RPMI7951 (cell line): ENCODE measurements at regions not wholly inside any gene's neighbourhood (a gene's known extent, or its start where the extent isn't known, plus 50 kb on each side); places are given as distances from the start of the nearest gene placed in this dataset.
A peak's percentile ranks its signal among the peaks of the same experiment; 100 is the strongest.
"Not testable (repeated sequence)": the region's sequence is repeated elsewhere in the genome, so short reads cannot be mapped to it uniquely, and the experiment has no call there.

Experiments
- DNase-seq: peaks from one replicate; pipeline ENCODE4 v3.0.0-alpha.2; 2012; ENCODE audit warnings: low read depth

DNA sequence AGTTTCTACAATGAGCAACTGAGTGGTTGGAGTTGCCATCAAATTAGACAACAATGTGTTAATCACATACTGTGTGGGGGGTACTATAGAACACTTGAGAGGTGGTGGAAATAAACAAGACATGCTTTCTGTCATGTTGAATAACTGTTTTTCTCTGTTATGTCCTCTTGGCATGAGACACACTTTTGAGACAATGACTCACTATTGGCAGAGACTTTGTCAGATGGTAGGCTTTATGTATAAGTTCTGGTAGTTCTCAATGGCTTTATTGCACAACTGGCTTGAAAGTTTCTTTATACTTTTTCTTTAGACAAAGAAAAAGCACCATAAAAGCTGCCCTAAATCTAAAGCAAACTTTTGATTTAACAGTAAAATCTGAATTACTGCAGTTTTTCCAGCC is 578.7 kb downstream of the ADCYAP1 start:
- DNase-seq, result peak; percentile 22

DNA sequence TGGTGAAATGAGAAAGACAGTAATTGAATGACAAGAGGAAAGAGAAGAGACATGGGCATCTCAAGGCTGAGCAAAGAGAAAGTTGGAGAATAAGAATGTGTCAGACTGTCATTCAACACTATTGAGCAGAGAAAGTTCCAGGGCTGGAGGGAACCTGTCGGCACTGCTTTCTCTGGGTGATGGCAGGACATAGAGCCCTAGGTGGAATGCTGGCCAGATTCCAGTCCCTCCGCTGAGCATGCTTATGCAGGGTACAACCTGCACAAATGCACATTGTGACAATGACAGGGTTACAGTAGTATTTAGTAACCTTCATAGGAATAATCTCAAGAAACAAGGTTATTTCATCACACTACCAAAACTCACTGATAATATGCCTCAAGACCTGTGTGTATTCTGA is 582.8 kb downstream of the ADCYAP1 start:
- DNase-seq, result no peak

DNA sequence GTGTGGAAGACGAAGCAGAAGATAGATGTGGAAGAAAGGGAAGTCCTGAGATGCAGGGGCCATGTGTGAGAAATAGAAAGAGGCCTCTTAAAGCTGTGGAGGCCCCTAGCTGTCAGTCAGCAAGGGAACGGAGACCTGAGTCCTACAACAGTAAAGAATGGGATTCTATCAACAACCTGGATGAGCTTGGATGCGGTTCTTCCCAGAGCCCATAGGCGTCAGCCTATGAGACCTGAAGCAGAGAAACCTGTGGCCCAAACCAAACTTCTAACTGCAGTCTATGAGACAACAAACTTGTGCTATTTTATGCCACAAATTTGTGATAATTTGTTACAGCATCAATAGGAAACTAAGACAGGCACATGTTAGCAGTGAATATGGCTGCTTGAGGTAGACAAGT is 583.7 kb downstream of the ADCYAP1 start:
- DNase-seq, result no peak

DNA sequence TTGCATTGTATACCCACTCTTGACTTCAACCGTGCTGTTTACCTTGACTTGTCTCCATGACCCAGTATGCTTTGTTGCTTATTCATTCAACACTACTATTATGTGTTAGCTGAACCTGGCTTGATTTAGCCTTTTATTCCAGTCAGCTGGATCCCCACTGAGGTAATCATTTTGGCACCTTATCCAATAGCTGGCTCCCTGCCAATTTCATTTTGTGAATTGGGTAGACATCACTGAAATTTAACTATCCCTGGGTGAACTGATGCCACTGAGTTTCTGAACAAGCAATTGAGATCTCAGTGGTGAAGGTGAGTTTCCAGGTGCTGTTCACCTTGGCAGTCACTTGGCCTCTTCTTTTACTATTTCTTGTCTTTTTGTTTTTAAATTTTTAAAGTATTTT is 584.3 kb downstream of the ADCYAP1 start:
- no peak for DNase-seq

DNA sequence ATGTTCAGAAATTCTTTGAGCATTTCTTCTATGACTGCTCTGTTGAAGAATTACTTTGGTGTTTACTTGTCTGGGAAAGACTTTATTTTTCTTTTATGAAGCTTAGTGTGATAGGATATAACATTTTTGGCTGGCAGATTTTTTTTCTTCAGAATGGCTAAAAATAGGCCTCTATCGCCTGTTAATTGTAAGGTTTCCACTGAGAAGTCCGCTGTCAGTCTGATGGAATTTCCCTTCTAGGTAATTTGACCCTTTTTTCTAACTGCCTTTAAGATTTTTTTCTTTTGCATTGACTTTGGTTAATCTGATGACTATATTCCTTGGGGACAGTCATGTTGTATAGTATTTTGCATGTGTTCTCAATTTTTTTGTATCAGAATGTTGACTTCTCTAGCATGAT is 590.7 kb downstream of the ADCYAP1 start:
- no peak for DNase-seq

DNA sequence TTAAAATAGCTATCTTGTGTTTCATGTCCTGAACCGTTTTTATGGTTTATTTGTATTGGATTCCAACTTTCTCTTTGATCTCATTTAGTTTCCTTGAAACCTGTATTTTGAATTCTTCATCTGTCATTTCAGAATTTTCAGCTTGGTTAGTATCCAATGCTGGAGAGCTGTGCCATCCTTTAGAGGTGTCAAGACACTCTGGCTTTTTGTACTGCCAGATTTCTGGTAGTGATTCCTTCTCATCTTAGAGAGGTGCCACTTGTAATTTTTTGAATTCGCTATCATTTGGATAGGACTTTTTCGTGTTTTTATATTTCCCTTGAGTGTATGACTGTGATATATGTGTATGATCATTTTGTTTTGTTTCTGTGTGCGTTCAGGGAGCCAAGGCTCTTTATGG is 591.4 kb downstream of the ADCYAP1 start:
- DNase-seq, result no peak

DNA sequence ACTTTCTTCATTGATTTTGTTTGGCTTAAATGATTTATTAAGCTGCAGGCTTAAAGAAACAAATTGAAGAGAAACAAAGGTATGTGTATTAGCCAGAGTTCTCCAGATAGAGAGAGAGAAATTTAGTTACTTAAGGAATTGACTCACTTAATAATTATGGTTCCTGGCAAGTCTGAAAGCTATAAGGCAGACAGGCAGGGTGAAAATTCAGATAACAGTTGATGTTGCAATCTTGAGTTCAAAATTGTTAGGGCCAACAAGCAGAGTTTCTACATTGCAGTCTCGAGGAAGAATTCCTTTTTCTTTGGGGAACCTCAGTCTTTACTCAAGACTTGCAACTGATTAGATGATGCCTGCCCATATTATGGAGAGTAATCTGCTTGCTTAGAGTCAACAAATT is 593.5 kb downstream of the ADCYAP1 start:
- no peak for DNase-seq

DNA sequence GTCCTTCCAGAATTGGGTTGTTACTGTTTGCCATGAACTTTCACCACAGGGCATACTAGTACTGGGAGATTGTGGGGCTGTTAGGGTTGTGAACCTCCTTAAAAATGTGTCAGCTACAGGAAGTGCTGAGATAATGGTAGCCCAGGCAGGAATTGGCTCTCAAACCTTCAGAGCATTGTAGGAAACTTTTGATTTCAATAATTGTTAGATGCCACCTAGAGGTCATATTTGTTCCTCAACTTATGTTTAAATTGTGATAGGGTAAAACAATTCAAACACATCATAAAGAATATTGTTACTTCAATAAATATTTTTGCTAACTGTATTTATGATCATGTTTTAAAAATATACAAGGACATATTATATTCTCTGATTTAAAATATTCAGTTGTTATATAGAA is 594.6 kb downstream of the ADCYAP1 start:
- DNase-seq, result peak; percentile 6

DNA sequence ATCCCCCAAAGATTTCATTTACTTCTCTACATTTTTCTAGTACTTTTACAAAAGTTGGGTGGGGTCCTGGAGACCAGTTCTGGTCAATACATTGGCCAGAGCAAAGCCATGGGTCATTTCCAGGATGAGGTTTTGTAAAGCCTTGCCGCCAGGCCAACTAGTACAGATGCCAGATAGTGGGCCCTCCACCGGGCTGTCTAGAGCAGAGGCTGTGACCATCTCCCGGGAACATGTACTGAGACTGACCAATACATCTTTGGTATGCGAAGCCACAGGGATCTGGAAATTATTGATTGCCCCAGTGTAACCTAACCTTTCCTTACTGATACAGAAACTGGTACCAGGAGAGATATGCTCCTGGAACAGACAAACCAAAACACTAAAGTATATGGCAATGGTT is 599.2 kb downstream of the ADCYAP1 start:
- no peak for DNase-seq

DNA sequence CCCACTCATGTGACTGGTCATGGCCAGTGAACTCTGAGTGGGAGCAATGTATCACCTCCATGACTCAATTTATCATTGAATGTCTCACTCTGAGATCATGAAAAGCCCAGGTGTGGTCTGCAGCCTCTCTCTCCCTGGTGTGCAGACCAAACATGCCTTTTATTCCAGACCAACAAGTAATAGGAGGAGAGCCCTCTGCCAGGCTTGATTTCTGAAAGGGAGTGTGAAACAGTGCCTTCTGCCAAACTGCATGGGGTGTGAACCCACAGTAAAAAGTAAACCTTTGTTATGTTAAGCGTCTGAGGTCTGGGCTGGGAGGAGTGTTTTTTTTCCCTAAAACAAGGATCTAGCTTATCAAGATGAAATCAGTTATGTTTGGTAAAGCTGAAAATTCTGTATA is 601.2 kb downstream of the ADCYAP1 start:
- no peak for DNase-seq

DNA sequence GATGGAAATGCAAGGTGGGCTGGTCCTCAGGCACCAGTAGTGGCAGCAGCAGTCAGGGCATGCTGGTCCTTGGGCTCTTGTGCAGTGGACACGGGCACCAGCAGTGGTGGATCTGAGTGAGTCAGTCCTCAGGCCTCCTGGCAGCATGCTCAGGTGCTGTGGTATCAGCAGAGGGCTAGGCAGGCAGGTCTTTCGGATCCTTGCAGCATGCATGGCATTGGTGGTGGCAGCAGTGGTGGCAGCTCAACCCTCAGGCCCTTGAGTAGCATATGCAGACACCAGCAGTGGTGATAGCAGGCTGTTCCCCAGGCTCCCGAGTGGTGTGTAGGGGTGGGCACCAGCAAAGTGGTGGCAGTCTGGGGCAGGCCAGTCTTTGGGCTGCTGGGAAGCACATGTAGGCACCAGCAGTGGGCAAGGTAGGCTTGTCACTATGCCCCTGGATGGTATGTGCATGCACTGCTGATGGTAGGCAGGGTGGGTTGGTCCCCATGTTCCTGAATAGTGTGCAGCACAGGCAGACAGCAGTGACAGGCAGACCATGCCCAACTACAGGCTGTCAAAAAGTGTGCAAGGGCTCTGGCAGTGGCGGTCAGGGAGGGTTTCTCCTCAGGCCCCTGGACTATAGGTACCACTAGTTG is 606.0 kb downstream of the ADCYAP1 start:
- no peak for DNase-seq

DNA sequence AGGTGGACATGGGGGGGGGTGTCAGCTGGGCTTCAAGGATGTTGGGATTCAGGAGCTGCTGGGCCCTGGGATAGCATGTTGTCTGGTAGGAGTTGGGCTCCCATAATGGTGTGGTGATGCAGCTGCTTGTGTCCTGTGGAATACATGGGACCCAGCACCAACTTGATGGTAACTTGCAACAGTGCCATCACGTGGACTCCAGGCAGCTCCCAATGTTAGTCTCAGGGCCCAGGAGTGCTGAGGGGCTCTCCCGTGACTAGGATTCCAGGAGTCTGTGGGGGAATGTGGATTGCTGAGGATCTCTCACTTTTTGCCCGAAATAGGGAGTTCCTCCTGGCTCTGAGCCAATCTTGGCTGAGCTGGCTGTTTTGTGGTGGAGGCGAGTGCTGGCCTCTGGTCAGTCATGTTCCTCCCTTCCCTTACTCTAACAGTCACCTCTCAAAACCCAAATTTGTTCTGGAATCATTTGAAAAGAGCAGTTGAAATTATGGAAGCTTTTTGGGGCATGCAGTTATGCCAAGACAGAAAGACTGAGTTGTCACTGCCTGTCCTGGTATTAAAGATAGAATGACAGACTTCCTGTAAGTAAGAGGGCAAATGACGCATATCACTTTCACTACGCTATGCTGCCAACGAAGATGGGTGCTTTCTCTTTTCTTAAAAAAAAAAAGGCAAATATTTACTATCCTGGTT is 607.1 kb downstream of the ADCYAP1 start:
- peak; percentile 40 for DNase-seq

DNA sequence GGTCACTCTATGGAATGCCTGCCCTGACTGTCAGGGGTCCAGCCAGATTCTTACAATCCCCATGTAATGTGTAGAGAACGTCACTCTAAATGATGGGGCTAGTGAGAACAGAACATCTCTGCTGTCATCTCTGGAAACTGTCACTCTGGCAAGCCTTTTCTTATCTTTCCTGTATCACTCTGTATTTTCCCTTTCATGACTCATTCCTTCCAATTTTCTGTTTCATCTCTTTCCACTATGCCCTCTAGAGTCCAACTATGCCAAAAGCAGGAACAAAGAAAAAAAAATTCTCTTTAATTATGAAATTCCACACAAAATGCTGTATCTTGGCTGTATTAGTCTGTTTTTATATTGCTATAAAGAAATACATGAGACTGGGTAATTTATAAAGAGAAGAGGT is 608.8 kb downstream of the ADCYAP1 start:
- peak; percentile 41 for DNase-seq

DNA sequence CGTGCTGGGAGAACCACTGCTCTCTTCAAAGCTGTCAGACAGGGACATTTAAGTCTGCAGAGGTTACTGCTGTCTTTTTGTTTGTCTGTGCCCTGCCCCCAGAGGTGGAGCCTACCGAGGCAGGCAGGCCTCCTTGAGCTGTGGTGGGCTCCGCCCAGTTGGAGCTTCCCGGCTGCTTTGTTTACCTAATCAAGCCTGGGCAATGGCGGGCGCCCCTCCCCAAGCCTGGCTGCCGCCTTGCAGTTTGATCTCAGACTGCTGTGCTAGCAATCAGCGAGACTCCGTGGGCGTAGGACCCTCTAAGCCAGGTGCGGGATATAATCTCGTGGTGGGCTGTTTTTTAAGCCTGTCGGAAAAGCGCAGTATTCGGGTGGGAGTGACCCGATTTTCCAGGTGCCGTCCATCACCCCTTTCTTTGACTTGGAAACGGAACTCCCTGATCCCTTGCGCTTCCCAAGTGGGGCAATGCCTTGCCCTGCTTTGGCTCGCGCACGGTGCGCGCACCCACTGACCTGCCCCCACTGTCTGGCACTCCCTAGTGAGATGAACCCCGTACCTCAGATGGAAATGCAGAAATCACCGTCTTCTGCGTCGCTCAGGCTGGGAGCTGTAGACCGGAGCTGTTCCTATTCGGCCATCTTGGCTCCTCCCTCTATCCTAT is 617.0 kb downstream of the ADCYAP1 start:
- DNase-seq, result not testable (repeated sequence)

DNA sequence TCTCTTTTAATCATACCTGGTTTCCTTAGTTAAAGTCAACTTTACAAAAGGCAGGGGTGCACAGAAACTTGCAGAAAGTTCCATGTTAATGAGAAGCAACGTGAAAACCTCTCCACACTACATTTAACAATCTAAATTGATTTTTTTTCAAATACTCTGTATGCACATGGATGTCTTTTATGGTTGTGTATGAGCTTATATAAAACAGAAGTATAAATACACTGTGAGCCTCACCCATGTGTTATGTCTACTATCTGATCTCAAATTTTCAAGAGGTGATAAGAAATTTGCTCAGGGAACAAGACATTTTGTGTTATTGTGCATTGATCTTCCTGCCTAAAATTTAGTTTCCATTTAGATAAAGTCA is 617.6 kb downstream of the ADCYAP1 start:
- no peak for DNase-seq

DNA sequence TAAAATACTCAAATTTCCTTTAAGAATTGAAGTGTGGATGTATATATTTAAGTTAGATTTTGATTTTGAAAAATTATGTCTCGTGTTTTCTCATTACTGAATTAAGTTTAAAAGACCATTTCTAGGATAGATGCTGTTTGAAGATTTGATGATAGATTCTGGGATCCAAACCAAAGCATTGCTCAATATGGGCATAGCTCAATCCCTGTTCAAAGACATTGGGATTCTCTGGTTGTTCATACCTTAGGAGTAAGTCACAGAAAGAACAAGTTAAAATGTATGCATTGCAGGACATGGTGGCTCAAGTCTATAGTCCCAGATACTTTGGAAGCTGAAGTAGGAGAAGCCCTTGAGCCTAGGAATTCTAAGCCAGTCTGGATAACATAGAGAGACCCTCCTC is 622.3 kb downstream of the ADCYAP1 start:
- DNase-seq, result no peak

DNA sequence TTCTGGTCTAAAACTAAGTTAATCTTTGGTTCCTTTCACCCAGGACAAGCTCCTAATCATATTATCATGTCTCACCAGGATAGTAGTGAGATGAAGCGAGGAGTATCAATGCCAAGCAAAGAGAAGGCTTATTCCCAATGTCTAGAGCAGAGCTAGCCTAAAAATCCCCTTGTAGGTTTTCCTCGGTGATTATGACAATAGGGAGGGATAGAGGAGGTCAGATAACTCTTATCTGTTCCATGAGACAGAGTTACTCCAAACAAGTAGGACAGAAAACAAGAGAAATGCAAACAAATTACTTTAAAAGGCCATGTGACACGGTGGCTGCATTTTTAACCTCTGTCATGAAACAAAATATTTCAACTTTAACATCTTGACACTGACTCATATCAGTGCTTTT is 623.1 kb downstream of the ADCYAP1 start:
- no peak for DNase-seq

DNA sequence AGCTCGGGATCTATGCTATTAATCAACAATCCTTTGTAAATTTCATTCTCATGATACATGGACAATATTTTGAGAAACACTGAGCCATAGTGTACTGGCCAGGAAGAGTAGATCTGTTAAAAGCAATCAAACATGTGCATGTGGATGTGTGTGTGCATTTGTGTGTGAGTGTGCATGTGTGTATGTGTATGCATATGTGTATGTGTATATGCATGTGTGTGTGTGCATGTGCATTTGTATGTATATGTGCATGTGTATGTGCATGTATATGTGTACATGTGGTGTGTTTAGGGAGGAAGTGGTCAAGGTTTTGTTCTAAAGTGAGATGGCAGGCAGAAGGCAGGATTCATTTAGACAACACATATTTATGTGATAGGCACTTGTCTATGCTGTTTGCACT is 623.8 kb downstream of the ADCYAP1 start:
- DNase-seq, result no peak

DNA sequence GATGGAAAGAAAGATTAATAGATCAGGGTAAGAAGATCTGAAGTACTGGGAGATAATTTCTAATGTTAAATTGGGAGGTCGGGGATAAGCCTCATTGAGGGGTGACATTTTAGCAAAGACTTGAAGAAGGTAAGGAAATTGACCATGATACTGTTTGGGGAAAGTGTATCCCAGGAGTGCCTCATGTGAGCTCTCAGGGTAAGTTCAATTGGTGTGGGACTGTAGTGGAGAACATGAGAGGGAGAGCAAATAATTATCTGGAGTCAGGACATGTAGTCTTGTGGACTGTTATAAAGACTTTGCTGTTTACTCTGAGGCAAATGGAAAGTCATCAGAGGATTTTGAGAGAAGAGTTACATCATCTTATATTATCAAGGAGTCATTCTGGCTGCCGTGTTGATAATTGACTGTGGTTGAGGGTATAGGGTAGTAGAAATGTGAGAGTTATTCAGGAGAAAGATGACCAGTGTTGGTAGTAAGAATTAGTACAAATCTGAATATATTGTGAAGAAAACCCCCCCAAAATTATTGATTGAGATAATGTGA is 624.4 kb downstream of the ADCYAP1 start:
- no peak for DNase-seq

DNA sequence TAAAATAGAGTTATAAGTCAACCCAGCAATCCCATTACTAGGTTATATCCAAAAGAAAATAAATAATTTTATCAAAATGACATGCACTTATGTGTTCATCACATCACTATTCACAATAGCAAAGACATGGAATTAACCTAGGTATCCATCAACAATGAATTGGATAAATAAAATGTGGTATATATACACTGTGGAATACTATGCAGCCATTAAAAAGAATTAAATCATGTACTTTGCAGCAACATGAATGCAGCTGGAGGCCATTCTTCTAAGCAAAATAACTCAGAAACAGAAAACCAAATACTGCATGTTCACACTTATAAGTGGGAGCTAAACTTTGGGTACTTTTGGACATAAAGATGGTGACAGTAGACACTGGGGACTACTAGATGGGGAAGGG is 626.0 kb downstream of the ADCYAP1 start:
- DNase-seq, result no peak

DNA sequence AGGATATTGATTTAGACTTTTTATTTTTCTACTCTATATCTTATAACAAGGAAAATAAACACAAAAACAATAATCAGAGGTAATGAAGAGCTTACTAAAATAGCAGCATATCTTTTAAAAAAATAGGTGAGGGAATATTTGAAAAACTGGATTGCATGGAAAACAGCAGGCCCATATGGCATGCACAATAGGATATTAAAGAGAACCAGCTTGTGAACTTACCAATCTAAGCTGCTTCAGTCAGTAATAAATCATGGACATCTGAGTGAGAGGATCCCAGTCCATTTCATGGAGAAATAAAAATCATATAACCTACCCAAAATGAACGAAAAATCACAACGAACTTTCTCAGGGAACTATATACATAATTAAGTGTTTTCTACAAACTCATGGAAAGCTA is 634.6 kb downstream of the ADCYAP1 start:
- DNase-seq, result no peak

DNA sequence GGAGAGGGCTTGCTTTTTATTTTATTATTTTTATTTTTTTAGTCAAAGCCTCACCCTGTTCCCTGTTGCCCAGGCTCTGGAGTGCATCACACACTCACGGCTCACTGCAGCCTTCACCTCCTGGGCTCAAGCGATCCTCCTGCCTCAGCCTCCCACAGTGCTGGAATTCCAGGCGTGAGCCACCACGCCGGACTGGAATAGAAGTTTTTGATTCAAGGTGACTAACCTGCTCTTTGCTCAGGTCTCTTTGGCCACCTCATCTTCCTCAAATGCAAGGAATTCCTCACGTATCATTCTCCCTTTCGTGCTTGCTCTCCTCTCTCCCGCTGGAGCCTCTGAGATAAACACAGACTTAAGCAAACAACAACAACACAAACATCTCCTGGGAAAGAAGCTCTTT is 636.8 kb downstream of the ADCYAP1 start:
- no peak for DNase-seq

DNA sequence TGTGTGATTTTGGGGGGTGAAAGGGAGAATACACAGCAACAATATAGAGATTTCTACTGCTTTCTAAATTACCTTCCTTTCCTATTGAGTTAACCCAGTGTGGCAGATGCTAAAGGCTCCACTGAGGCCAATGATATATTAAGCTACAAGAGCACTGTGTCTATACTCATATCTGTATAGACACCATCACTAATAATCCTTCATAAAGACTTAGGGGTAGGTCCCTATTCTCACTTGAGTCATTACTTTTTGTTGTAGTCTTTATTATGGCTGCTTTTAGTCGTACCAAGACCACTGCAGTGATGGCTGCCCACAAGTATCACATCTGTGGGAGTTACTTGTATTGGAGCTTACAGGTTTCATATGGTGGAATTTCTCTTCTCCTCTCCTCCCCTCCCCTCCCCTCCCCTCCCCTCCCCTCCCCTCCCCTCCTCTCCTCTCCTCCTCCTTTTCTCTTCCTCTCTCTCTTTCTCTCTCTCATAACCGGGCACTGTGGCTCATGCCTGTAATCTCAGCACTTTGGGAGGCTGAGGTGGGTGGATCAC is 637.6 kb downstream of the ADCYAP1 start:
- no peak for DNase-seq
